Adrenal gland (tissue), 9 donors: ENCODE measurements at regions not wholly inside any gene's neighbourhood (a gene's known extent, or its start where the extent isn't known, plus 50 kb on each side); places are given as distances from the start of the nearest gene placed in this dataset.

Source experiments
- DNase-seq, 7 donors: peaks; one replicate each; pipeline ENCODE4 v3.0.0-alpha.2; 2019 to 2020
- H3K27ac ChIP-seq, 5 donors: fragments of 200-600 bp; sonication (generic) in 4 of 5; 1 replicate in 3 of 5; 2 replicates in 2 of 5; pipeline versions ENCODE4 v1.5.1 to v1.8.0; 2016 to 2020; ENCODE audit warnings: mild to moderate bottlenecking in 1 of 5
- H3K27me3 ChIP-seq: fragments of 200-600 bp; 2 replicates; pipeline ENCODE4 v1.8.0; 2021
- H3K36me3 ChIP-seq, 2 donors: fragments of 200-600 bp; replicated peaks in 1 of 2; 1 replicate in 1 of 2; 2 replicates in 1 of 2; pipeline versions ENCODE4 v1.5.1 to v1.8.0; 2018 to 2022
- H3K4me1 ChIP-seq, 2 donors: fragments of 200-600 bp; replicated peaks in 1 of 2; 1 replicate in 1 of 2; 2 replicates in 1 of 2; pipeline versions ENCODE4 v1.5.1 to v1.8.0; 2018 to 2021
- H3K4me3 ChIP-seq, 4 donors: fragments of 200-600 bp; sonication (generic) in 3 of 4; one replicate each; pipeline ENCODE4 v1.5.1; 2016 to 2018
- H3K9me3 ChIP-seq, 3 donors: fragments of 200-600 bp; sonication (generic) in 1 of 3; replicated peaks in 1 of 3; 1 replicate in 2 of 3; 2 replicates in 1 of 3; pipeline versions ENCODE4 v1.5.1 to v1.8.0; 2016 to 2021
- POLR2A ChIP-seq, 2 donors: fragments of 450-650 bp; IDR thresholded peaks; one replicate each; pipeline ENCODE4 v1.6.1; 2017; ENCODE audit warnings: antibody characterized with exemption in 2 of 2, mild to moderate bottlenecking in 2 of 2, moderate library complexity in 1 of 2
- WGBS, 4 donors: extraction: QIAGEN DNeasy Blood & Tissue Kit in 2 of 4; methylation state at CpG; one replicate each; pipeline versions ENCODE4 v1.1.5 to v1.1.7; 2013 to 2017; 5-methylcytosine and 5-hydroxymethylcytosine counted together
- intact Hi-C, 2 donors: fragments of 100-400 bp; cut with DNase I; formaldehyde crosslinking; loops; one replicate each; pipeline versions ENCODE4 v1.14.1 to v1.15.0; 2022 to 2023
- TF ChIP-seq, protein P1 (sequence below), 6 experiments: fragments of 450-650 bp in 4 of 6; fragments of 200-600 bp in 2 of 6; sonication (generic) in 1 of 6; IDR thresholded peaks; 1 replicate in 5 of 6; 2 replicates in 1 of 6; pipeline versions ENCODE4 v1.5.1 to v1.8.0; 2016 to 2021; ENCODE audit warnings: antibody characterized with exemption in 6 of 6, mild to moderate bottlenecking in 2 of 6, moderate library complexity in 1 of 6
- donor health status: healthy with polysubstance abuse.
- donor health status: Bipolar disorder and iron deficiency.
- donor health status: DM: yes; HTN: yes; CAD: no.
- donor health status: DM: no; HTN: no; CAD: no.
- donor health status: DM: no; HTN: no; CAD: no.

DNA sequence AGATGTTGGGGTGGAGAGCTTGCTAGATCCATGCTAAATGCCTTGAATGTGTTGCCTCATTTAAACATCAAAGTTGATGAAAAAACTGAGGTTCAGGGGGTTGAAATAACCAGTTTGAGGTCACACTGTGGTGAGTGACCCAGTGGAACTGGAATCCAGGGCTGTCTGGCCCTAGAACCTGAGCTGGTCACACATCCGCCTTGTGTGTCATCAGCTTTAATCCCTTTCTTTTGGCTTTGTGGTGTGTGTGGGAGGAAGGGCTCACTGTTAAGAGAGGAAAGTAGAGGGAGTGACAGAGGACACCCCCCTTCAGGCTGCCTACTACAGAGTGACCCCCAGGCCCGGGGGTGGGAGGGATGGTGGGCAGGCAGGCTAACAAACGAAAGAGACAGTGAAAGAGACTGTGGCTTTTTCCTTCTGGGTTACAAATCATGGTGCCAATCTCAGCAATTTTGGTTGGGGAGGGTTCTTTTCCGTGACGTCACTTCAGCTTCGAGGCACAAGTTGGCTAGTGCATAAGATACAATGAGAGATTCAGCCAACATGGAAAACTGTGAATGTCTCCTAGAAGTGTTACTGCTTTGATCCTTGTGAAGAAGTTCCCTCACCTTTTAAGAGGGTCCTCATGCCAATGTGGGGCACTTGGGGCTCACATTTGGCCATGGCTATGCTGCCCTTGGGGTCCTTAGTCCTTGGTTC, 164.9 kb downstream of the DLEU7 start:
- Histone ChIP-seq H3K27ac (no peak overlapping the region), H3K4me3 (no peak overlapping the region), H3K9me3 (no peaks in the 10 kb centered on the region), H3K27me3 (no peaks in the 10 kb centered on the region), H3K36me3 (no peaks in the 10 kb centered on the region), H3K4me1 (peaks cover 10 to 11% of the 10 kb centered on the region in 2 donors)
- TF ChIP-seq POLR2A (IDR thresholded peaks at IDR 0.05) = no peak
- TF ChIP-seq, protein P1, sequence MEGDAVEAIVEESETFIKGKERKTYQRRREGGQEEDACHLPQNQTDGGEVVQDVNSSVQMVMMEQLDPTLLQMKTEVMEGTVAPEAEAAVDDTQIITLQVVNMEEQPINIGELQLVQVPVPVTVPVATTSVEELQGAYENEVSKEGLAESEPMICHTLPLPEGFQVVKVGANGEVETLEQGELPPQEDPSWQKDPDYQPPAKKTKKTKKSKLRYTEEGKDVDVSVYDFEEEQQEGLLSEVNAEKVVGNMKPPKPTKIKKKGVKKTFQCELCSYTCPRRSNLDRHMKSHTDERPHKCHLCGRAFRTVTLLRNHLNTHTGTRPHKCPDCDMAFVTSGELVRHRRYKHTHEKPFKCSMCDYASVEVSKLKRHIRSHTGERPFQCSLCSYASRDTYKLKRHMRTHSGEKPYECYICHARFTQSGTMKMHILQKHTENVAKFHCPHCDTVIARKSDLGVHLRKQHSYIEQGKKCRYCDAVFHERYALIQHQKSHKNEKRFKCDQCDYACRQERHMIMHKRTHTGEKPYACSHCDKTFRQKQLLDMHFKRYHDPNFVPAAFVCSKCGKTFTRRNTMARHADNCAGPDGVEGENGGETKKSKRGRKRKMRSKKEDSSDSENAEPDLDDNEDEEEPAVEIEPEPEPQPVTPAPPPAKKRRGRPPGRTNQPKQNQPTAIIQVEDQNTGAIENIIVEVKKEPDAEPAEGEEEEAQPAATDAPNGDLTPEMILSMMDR (IDR thresholded peaks at IDR 0.05) = no peak
- intact Hi-C loops = no loop called here
- DNase-seq = no peak
- WGBS, 4 donors = 87 to 95% (median 88%) methylated on average over 6 of the region's 6 CpGs

DNA sequence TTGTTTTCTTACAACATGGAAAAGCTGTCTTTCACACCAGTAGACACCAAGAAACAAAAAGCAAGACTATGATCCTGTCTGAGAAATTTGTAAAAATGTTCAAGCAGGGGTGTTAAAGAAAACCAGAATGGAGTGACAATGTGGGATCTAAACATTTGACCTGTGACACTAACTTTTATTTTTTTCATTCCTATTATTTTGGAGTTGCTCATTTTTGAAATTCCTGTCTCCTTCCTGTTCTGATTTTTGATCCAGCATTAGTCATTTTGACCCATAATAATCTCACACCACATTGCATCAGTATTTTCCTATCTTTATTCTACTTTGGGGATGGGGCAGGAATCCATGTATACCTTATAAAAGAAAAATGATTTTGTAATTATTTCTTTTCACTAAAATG, 164.2 kb downstream of the DLEU7 start:
- TF ChIP-seq POLR2A (IDR thresholded peaks at IDR 0.05) = no peak
- TF ChIP-seq, protein P1 (IDR thresholded peaks at IDR 0.05) = no peak
- peaks cover 10 to 14% of the 10 kb centered on the region in 2 donors for H3K4me1 ChIP-seq
- H3K9me3 ChIP-seq = no peaks in the 10 kb centered on the region
- no peak overlapping the region for H3K4me3 ChIP-seq
- no peaks in the 10 kb centered on the region for H3K27me3 ChIP-seq
- H3K36me3 ChIP-seq = no peaks in the 10 kb centered on the region
- no peak overlapping the region for H3K27ac ChIP-seq
- intact Hi-C loops = no loop called here
- no peak for DNase-seq

DNA sequence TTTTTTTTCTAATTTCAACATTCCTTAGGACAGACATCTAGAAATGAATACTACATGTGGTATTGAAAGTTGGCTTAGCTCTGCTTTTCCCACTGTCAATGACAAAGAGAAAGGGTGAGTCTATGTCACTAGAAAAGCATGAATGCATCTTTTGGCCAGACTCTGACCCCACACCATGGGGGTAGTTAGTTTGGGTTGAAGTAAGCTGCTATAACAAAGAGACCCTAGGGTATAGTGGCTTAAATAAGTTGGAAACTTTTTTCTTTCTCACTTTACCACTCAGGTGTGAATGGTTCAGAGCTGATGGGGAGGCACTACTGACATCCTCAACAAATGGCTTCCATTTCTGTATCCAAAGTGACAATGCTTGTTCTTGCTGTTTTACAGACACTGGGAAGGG, 161.5 kb downstream of the DLEU7 start:
- DNase-seq = no peak
- intact Hi-C loops = no loop called here
- H3K9me3 ChIP-seq = no peaks in the 10 kb centered on the region
- TF ChIP-seq, protein P1 (IDR thresholded peaks at IDR 0.05) = no peak
- TF ChIP-seq POLR2A (IDR thresholded peaks at IDR 0.05) = no peak
- no peaks in the 10 kb centered on the region for H3K27me3 ChIP-seq
- no peak overlapping the region for H3K27ac ChIP-seq
- no peaks in the 10 kb centered on the region for H3K36me3 ChIP-seq
- H3K4me3 ChIP-seq = no peak overlapping the region
- peaks cover 8 to 25% of the 10 kb centered on the region in 2 donors for H3K4me1 ChIP-seq

DNA sequence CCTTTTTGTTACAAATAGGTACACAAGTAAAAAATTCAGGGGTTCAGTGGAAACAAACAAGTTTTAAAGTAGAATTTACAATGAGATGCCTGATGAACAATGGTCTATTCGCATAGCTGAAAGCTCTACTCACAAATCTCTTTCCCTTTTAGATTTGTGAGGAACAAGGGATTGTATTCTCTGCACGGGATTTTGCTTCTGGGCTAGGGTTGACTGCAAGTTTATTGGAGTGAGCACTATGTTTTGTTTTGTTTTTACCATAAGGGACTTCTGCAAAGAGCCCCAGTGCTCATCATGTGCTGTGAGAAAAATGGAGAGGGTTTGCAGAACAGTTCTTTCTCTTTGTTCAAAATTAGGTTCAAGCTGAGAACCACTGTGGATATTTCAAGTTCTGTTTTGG, 160.5 kb downstream of the DLEU7 start:
- intact Hi-C loops = no loop called here
- 76 to 90% (median 85%) methylated on average over 2 of the region's 2 CpGs for WGBS, 4 donors
- no peak for DNase-seq
- no peak for TF ChIP-seq POLR2A (IDR thresholded peaks at IDR 0.05)
- TF ChIP-seq, protein P1 (IDR thresholded peaks at IDR 0.05) = no peak
- H3K27ac ChIP-seq = no peak overlapping the region
- peaks cover 7 to 24% of the 10 kb centered on the region in 2 donors for H3K4me1 ChIP-seq
- H3K27me3 ChIP-seq = no peaks in the 10 kb centered on the region
- no peaks in the 10 kb centered on the region for H3K9me3 ChIP-seq
- H3K4me3 ChIP-seq = no peak overlapping the region
- no peaks in the 10 kb centered on the region for H3K36me3 ChIP-seq
